OCI-LY1 (cell line): ENCODE measurements at regions not wholly inside any gene's neighbourhood (a gene's known extent, or its start where the extent isn't known, plus 50 kb on each side); places are given as distances from the start of the nearest gene placed in this dataset.

Experiments used
- H2AFZ ChIP-seq: fragments of 200-600 bp; sonication (generic), shearing (Covaris generic); 2 replicates; pipeline ENCODE4 v1.6.0; 2014; ENCODE audit warnings: antibody characterized with exemption, mild to moderate bottlenecking, low read length
- H3F3A ChIP-seq: fragments of 200-600 bp; sonication (generic), shearing (Covaris generic); 2 replicates; pipeline ENCODE4 v1.6.0; 2014; ENCODE audit warnings: mild to moderate bottlenecking, antibody characterized with exemption, low read length, moderate library complexity; ENCODE audit not compliant: insufficient read depth
- H3K27ac ChIP-seq: fragments of 200-600 bp; sonication (generic); 2 replicates; pipeline ENCODE4 v1.5.1; 2014; ENCODE audit warnings: low read length, mixed run types, mild to moderate bottlenecking, low read depth; ENCODE audit not compliant: poor library complexity, severe bottlenecking
- H3K27me3 ChIP-seq: fragments of 200-600 bp; sonication (generic); 2 replicates; pipeline ENCODE4 v1.6.0; 2014; ENCODE audit warnings: antibody characterized with exemption, mild to moderate bottlenecking, low read length, moderate library complexity; ENCODE audit not compliant: insufficient read depth
- H3K36me3 ChIP-seq: fragments of 200-600 bp; sonication (generic); 2 replicates; pipeline ENCODE4 v1.6.1; 2014; ENCODE audit warnings: mild to moderate bottlenecking, antibody characterized with exemption, low read length, moderate library complexity, mixed read lengths; ENCODE audit not compliant: insufficient read depth
- H3K4me1 ChIP-seq: fragments of 200-600 bp; sonication (generic); 2 replicates; pipeline ENCODE4 v1.5.1; 2014; ENCODE audit warnings: mild to moderate bottlenecking, low read length, moderate library complexity; ENCODE audit not compliant: insufficient read depth, severe bottlenecking
- H3K4me2 ChIP-seq: fragments of 200-600 bp; sonication (generic), shearing (Covaris generic); 2 replicates; pipeline ENCODE4 v1.6.1; 2014; ENCODE audit warnings: low read length
- H3K4me3 ChIP-seq: fragments of 200-600 bp; sonication (generic); 2 replicates; pipeline ENCODE4 v1.5.1; 2014; ENCODE audit warnings: low read length, low read depth, mild to moderate bottlenecking, mixed read lengths; ENCODE audit not compliant: poor library complexity, severe bottlenecking
- H3K79me2 ChIP-seq: fragments of 200-600 bp; shearing (Covaris generic); 2 replicates; pipeline ENCODE4 v1.6.1; 2016; ENCODE audit warnings: mixed run types, low read length, mixed read lengths; ENCODE audit not compliant: insufficient read depth
- H3K9ac ChIP-seq: fragments of 200-600 bp; sonication (generic), shearing (Covaris generic); 2 replicates; pipeline ENCODE4 v1.6.1; 2014; ENCODE audit warnings: mild to moderate bottlenecking, low read length, mixed read lengths
- H3K9me2 ChIP-seq: fragments of 200-600 bp; sonication (generic), shearing (Covaris generic); 2 replicates; pipeline ENCODE4 v1.6.1; 2014; ENCODE audit warnings: low read depth, mild to moderate bottlenecking, low read length, mixed read lengths
- H3K9me3 ChIP-seq: fragments of 200-600 bp; shearing (Covaris generic); 2 replicates; pipeline ENCODE4 v1.6.1; 2014; ENCODE audit warnings: low read length, mixed read lengths
- H4K20me1 ChIP-seq: fragments of 200-600 bp; sonication (generic), shearing (Covaris generic); 2 replicates; pipeline ENCODE4 v1.6.0; 2016; ENCODE audit warnings: mild to moderate bottlenecking, low read length; ENCODE audit not compliant: insufficient read depth
- CTCF ChIP-seq: fragments of 200-600 bp; sonication (generic), shearing (Covaris generic); IDR thresholded peaks from 2 replicates; pipeline ENCODE4 v1.5.1; 2017; ENCODE audit warnings: mild to moderate bottlenecking, antibody characterized with exemption, low read length, moderate library complexity, mixed read lengths
- EZH2 ChIP-seq: fragments of 200-600 bp; sonication (generic), shearing (Covaris generic); IDR thresholded peaks from 2 replicates; pipeline ENCODE4 v1.8.0; 2017; ENCODE audit warnings: borderline replicate concordance, mixed run types, mild to moderate bottlenecking, antibody characterized with exemption, low read length, moderate library complexity, mixed read lengths

GRCh38 chr14:38135106-38135867, 72.4 kb upstream of the SSTR1 start:
- no peaks in the 10 kb centered on the region for H4K20me1 ChIP-seq
- no peaks in the 10 kb centered on the region for H3K27me3 ChIP-seq
- H3K4me1 ChIP-seq = peaks cover 64% of the 10 kb centered on the region
- H3F3A ChIP-seq = 0 out of 2 replicates have a peak, but pooled peaks cover 4% of the 10 kb centered on the region
- no peaks in the 10 kb centered on the region for H3K79me2 ChIP-seq
- peaks cover 5% of the 10 kb centered on the region; the same call in 1 of the 2 replicates for H3K9me3 ChIP-seq
- peak overlapping the region; percentile 85 for H3K27ac ChIP-seq
- H2AFZ ChIP-seq = peak overlapping the region; percentile 77
- no peaks in the 10 kb centered on the region for H3K9me2 ChIP-seq
- H3K4me3 ChIP-seq = no peak overlapping the region
- H3K36me3 ChIP-seq = no peaks in the 10 kb centered on the region
- TF ChIP-seq EZH2 (no peak), CTCF (no peak)
- peak overlapping the region; percentile 54 for H3K9ac ChIP-seq
- peak overlapping the region; percentile 55; the same call in 1 of the 2 replicates for H3K4me2 ChIP-seq

GRCh38 chr14:38137005-38137404, 70.7 kb upstream of the SSTR1 start:
- Histone ChIP-seq H3K79me2 (no peaks in the 10 kb centered on the region), H3K9me3 (no peaks in the 10 kb centered on the region), H3K9ac (peak overlapping the region; percentile 54; the same call in 1 of the 2 replicates), H3K4me3 (no peak overlapping the region), H3K36me3 (no peaks in the 10 kb centered on the region), H3F3A (0 out of 2 replicates have a peak, but pooled peaks cover 4% of the 10 kb centered on the region), H3K27me3 (no peaks in the 10 kb centered on the region), H3K27ac (peak overlapping the region; percentile 85), H2AFZ (peak overlapping the region; percentile 93), H3K4me1 (peaks cover 61% of the 10 kb centered on the region), H3K9me2 (no peaks in the 10 kb centered on the region), H4K20me1 (no peaks in the 10 kb centered on the region), H3K4me2 (peak overlapping the region; percentile 55)
- TF ChIP-seq EZH2 = no peak
- no peak for TF ChIP-seq CTCF

- Histone ChIP-seq H3K4me1 (peaks cover 77% of the 10 kb centered on the region), H3K36me3 (no peaks in the 10 kb centered on the region), H3K27me3 (no peaks in the 10 kb centered on the region), H4K20me1 (no peaks in the 10 kb centered on the region), H3K79me2 (no peaks in the 10 kb centered on the region), H3F3A (0 out of 2 replicates have a peak, but pooled peaks cover 4% of the 10 kb centered on the region), H2AFZ (peak overlapping the region; percentile 85), H3K9ac (peak overlapping the region; percentile 40), H3K4me3 (peak overlapping the region; percentile 29), H3K9me2 (no peaks in the 10 kb centered on the region), H3K9me3 (no peaks in the 10 kb centered on the region), H3K27ac (peak overlapping the region; percentile 63), H3K4me2 (peak overlapping the region; percentile 66)
- TF ChIP-seq CTCF (no peak), EZH2 (no peak)
These were observed 69.1 kb upstream of the SSTR1 start for GRCh38 chr14:38138473-38139138.
